Activated naive CD4-positive, alpha-beta T cell treated with Interleukin-2 at 50 U/mL for 16 hours (primary cell): ENCODE measurements at regions not wholly inside any gene's neighbourhood (a gene's known extent, or its start where the extent isn't known, plus 50 kb on each side); places are given as distances from the start of the nearest gene placed in this dataset.
A peak's percentile ranks its signal among the peaks of the same experiment; 100 is the strongest.
"Not testable (repeated sequence)": the region's sequence is repeated elsewhere in the genome, so short reads cannot be mapped to it uniquely, and the experiment has no call there.

ENCODE experiments used
- DNase-seq: peaks from one replicate; pipeline ENCODE4 v3.0.0-alpha.2; 2020

- no peak for DNase-seq
Observed at GRCh38 chr20:53872081-53872541, 198.3 kb downstream of the BCAS1 start.

GRCh38 chr20:53871541-53871940, 198.9 kb downstream of the BCAS1 start:
- DNase-seq: no peak

DNA sequence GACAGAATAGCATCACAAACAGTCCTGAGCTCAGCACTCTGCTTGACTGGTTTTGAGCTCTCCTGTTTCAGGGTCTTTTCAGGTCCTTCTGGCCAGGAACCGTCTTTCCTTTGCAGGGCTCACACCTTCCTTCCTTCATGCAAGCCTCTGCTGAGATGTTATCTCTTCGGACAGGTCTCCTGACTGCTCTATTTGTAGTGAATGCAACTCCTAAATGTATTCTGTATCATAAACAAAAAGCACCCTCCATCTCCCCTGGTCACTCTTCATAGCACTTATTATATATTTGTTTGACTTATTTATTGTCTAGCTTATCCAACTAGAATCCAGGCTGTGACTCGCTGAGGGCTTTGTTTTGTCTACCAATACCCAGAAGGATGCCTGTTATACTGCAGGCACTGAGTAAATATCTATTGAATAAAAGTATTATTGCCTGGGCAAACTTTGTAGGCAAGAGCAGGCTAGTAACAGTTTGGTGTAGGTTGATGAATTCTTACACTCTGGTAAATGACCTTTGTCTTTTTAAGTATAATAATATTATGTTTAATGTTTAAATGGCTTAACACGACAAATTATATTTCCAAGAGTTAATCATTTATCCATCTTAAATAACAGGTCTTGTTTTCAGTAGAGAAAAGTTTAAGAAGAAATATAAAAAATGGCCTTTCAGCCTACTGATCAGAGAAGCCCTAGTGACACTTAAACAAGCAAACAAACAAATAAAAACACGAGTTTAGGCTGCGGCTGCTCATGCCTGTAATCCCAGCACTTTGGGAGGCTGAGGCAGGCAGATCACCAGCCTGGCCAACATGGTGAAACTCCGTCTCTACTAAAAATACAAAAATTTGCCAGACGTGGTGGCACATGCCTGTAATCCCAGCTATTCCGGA, 199.7 kb downstream of the BCAS1 start:
- DNase-seq: no peak

DNA sequence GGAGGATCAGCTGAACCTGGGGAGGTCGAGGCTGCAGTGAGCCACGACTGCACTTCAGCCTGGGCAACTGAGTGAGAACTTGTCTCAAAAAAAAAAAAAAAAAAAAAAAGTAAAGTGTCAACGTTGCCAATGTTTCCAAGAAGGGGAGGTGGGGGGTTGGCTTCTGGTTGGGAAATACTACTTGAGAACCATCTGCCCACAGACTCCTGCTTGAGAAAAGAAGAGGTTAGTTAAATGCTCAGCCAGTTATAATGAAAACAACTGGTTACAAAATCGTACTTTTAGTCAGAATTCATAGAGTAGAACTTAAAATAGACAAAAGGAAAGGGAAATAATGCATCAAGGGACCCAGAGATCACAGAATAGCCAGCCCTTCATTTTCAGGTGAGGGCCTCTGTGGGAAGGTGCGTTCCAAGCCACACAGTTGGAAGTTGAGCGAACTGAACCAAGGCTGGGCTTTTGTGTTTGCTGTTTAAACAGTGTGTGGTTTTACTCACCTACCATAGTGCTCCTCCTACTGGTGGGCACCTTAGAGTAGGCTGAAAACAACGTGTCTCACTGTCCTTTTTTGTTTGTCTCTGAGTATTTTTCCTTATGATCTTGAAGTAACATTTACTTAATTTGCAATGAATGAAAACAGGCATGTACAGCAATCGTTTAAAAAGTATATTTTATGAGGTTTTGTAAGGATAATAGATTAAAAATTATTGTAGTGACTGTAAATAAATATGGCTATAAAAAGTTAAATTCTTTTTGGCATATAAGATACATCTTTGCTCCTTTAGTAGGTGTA, 200.7 kb downstream of the BCAS1 start:
- DNase-seq: peak; percentile 71

DNA sequence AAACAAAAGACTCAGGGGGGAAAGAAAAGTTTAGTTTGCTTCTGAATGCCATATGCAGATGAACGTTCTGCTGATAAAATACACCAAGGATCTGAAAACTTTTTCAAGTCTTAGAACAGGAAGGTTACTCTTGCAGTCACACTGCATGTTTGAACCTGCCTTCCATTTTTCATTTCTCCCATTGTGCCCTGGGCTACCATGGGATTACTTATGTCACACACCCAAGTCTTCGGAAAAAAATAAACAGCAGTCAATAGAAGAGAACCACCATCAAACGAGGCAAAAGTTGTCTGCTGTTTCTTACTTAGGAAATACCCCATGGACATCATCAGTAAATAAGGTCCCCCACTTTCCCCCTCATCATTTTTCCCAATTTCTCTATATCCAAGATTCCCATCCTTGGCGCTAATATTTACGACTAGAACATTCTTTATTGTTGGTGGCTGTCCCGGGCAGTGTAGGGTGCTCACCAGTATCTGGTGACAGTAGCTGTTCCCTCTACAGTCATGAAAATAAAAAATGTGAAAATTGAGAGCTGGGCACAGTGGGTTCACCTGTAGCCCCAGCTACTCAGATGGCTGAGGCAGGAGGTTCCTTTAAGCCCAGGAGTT, 202.5 kb downstream of the BCAS1 start:
- no peak for DNase-seq

- no peak for DNase-seq
Observed at GRCh38 chr20:53866794-53867740, 203.3 kb downstream of the BCAS1 start.

DNA sequence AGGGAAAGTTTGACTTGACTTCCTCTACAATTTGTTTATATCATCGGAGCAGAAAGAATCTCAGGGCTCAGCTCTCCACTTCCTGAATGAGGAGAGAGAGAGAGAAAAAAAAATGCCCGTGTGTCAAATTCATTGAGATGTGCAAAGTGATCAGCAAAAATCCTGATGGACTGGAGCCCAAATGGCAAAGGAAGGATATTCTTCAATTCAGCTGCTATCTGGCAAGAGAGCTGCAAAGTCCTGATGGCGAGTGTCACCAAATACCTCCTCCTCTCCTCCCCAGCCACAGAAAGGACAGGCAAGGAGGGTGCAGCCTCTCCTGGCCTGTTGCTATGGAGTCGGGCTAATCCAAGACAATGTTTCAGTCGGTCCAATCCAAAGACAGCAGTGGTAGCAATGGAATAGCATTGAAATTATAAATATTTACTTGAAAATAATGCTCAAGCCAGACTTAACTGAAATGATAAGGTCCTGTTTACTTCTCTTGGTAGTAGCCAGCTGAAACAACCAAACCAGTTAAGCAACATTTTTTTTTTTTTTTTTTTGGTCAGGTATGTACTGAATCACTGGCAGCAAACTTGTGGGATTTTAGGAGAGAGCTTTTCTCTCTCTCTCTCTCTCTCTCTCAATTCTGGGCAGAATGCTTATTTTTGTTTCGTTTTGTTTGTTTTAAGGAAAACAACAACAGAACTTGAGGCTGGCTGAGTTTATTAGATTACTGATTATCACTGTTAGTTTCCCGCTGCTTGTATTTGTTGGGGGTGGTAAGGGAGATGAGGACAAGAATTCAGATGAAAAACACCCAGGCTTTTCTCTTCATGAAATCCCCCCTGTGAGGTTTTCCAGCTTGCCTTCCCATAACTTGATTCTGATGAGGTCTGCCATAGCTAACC, 204.2 kb downstream of the BCAS1 start:
- no peak for DNase-seq

DNA sequence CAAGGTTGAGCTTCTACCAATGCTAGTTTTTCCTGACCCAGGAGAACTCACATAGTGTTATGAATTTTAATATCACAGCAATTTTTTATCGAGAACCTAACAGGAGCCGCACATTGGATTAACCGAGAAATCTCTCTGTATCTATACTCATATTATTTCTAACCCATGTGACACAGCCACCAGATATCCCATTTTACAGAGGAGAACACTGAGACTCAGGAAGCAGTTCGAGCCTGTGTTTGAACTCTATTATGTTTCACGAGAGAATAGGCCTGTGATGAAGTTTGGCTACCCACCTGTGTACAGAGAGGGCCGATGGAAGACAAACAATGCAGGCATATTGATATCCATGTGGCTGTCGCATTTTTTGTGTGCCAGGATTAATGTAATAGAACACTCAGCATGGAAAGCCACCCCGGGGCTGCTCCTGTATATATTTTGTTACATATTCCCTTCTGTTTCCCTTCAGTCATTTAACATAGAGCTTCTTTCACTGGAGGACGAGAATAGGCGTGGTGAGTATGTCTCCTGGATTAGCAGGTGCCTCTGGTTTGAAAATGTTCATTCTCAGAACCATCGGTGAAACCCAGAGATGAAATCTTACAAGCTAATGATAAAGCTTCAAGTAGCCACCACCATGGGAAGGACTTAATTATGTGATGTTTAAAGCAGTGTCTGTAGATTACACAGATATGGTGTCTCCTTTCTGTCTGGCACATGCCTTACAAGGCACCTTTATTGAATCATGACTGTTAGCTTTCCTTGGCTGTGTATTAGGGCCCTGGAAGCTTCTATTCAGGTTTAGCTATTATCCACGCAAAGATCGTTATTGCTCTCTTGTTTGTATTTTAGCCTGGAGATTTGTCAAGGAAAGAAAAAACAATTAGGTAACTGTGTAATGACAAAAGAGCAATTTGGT, 205.4 kb downstream of the BCAS1 start:
- not testable (repeated sequence) for DNase-seq

GRCh38 chr20:53863923-53864641, 206.3 kb downstream of the BCAS1 start:
- DNase-seq: not testable (repeated sequence)

GRCh38 chr20:53863535-53863922, 206.9 kb downstream of the BCAS1 start:
- not testable (repeated sequence) for DNase-seq

GRCh38 chr20:53863039-53863438, 207.4 kb downstream of the BCAS1 start:
- not testable (repeated sequence) for DNase-seq

DNA sequence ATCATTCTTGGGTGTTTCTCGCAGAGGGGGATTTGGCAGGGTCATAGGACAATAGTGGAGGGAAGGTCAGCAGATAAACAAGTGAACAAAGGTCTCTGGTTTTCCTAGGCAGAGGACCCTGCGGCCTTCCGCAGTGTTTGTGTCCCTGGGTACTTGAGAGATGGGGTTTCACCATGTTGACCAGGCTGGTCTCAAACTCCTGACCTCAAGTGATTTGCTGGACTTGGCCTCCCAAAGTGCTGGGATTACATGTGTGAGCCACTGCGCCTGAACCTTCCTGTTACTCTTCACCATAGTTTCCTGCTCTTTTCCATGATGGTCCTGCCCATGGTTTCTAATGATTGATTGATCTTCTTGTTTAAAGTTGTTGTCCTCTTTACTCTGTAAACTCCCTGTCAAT, 207.9 kb downstream of the BCAS1 start:
- not testable (repeated sequence) for DNase-seq

DNA sequence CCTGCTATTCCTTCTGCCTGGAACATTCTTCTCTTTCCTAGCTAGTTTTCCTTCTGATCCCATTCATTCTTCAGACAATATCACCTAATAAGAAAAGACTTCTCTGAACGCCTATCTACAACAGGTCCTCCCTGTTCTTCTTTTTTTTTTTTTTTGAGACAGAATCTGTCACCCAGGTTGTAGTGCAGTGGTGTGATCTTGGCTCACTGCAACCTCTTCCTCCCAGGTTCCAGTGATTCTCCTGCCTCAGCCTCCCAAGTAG, 208.3 kb downstream of the BCAS1 start:
- not testable (repeated sequence) for DNase-seq

DNA sequence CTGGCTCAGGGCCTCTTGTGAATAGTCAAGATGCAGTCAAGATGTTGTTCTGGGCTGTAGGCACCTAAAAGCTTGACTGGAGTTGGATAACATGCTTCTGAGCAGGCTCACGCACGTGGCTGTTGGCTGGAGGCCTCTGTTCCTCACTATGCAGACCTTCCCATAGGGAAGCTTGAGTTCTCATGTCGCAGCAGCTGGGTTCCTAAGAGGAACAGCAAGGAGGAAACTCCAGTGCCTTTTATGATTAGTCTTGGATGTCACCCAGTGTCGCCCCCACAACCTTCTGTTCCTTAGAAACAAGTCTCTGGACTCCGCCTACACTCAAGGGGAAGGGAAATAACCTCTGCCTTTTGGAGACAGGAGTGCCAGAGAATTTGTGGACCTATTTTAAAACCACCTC, 210.7 kb downstream of the BCAS1 start:
- DNase-seq: no peak

DNA sequence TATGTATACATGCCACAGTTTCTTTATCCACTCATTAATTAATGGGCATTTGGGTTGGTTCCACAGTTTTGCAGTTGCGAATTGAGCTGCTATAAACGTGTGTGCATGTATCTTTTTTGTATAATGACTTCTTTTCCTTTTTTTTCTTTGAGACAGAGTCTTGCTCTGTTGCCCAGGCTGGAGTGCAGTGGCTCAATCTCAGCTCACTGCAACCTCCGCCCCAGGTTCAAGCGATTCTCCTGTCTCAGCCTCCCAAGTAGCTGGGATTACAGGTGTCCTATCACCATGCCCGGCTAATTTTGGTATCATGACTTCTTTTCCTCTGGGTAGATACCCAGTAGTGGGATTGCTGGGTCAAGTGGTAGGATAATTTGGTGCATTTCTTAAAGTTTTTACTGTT, 211.4 kb downstream of the BCAS1 start:
- not testable (repeated sequence) for DNase-seq

GRCh38 chr20:53858516-53858915, 211.9 kb downstream of the BCAS1 start:
- not testable (repeated sequence) for DNase-seq

GRCh38 chr20:53857723-53858236, 212.6 kb downstream of the BCAS1 start:
- DNase-seq: no peak

GRCh38 chr20:53856300-53857295, 213.8 kb downstream of the BCAS1 start:
- DNase-seq: no peak
